Epithelial cell of prostate (primary cell): ENCODE measurements at regions not wholly inside any gene's neighbourhood (a gene's known extent, or its start where the extent isn't known, plus 50 kb on each side); places are given as distances from the start of the nearest gene placed in this dataset.
"Not testable (repeated sequence)": the region's sequence is repeated elsewhere in the genome, so short reads cannot be mapped to it uniquely, and the experiment has no call there.

Source experiments
- DNase-seq: peaks from one replicate; pipeline ENCODE4 v3.0.0-alpha.2; 2011; ENCODE audit warnings: low read depth, low spot score
- H3K27ac ChIP-seq: fragments of 450-650 bp; 2 replicates; pipeline ENCODE4 v1.5.1; 2017; ENCODE audit warnings: mild to moderate bottlenecking

GRCh38 chr12:38384816-38385378 lies 68.3 kb downstream of the ALG10B start:
- peak overlapping the region; percentile 15 for H3K27ac ChIP-seq
- peak; percentile 44 for DNase-seq

GRCh38 chr12:38385486-38385885 lies 68.9 kb downstream of the ALG10B start:
- DNase-seq: no peak

GRCh38 chr12:38386205-38386985 lies 69.8 kb downstream of the ALG10B start:
- DNase-seq: peak; percentile 36
- H3K27ac ChIP-seq: no peak overlapping the region

More at GRCh38 chr12:38385486-38385885, 68.9 kb downstream of the ALG10B start:
- peak overlapping the region; percentile 15 for H3K27ac ChIP-seq

GRCh38 chr12:38389614-38390013 lies 73.0 kb downstream of the ALG10B start:
- no peak overlapping the region for H3K27ac ChIP-seq
- DNase-seq: no peak

- no peak overlapping the region for H3K27ac ChIP-seq
- no peak for DNase-seq
These were observed 74.4 kb downstream of the ALG10B start for GRCh38 chr12:38391007-38391406.

- no peak overlapping the region for H3K27ac ChIP-seq
- peak; percentile 97 for DNase-seq
These were observed 76.1 kb downstream of the ALG10B start for GRCh38 chr12:38392554-38393144.

- no peak for DNase-seq
- H3K27ac ChIP-seq: no peak overlapping the region
These were observed 83.2 kb downstream of the ALG10B start for GRCh38 chr12:38399711-38400206.

- no peak overlapping the region for H3K27ac ChIP-seq
- no peak for DNase-seq
These were observed 86.2 kb downstream of the ALG10B start for GRCh38 chr12:38402811-38403210.

GRCh38 chr12:38409511-38409910 lies 92.9 kb downstream of the ALG10B start:
- H3K27ac ChIP-seq: no peak overlapping the region
- DNase-seq: no peak

- H3K27ac ChIP-seq: no peak overlapping the region
- DNase-seq: no peak
These were observed 94.9 kb downstream of the ALG10B start for GRCh38 chr12:38411426-38411825.

GRCh38 chr12:38411946-38412345 lies 95.4 kb downstream of the ALG10B start:
- DNase-seq: no peak
- H3K27ac ChIP-seq: no peak overlapping the region

GRCh38 chr12:38417101-38417500 lies 100.5 kb downstream of the ALG10B start:
- no peak for DNase-seq
- H3K27ac ChIP-seq: no peak overlapping the region

GRCh38 chr12:38424436-38424835 lies 107.9 kb downstream of the ALG10B start:
- no peak overlapping the region for H3K27ac ChIP-seq
- peak; percentile 6 for DNase-seq

- DNase-seq: no peak
- no peak overlapping the region for H3K27ac ChIP-seq
These were observed 110.9 kb downstream of the ALG10B start for GRCh38 chr12:38427442-38427841.

- H3K27ac ChIP-seq: no peak overlapping the region
- no peak for DNase-seq
These were observed 115.3 kb downstream of the ALG10B start for GRCh38 chr12:38431921-38432320.

- DNase-seq, H3K27ac ChIP-seq: not testable (repeated sequence)
These were observed 125.3 kb downstream of the ALG10B start for GRCh38 chr12:38441871-38442281.

- no peak for DNase-seq
- H3K27ac ChIP-seq: no peak overlapping the region
These were observed 128.5 kb downstream of the ALG10B start for GRCh38 chr12:38445040-38445439.

GRCh38 chr12:38448991-38449390 lies 132.4 kb downstream of the ALG10B start:
- DNase-seq: no peak
- no peak overlapping the region for H3K27ac ChIP-seq

- H3K27ac ChIP-seq: no peak overlapping the region
- no peak for DNase-seq
These were observed 140.1 kb downstream of the ALG10B start for GRCh38 chr12:38456537-38457120.

- DNase-seq: no peak
- H3K27ac ChIP-seq: no peak overlapping the region
These were observed 148.4 kb downstream of the ALG10B start for GRCh38 chr12:38465020-38465419.

- H3K27ac ChIP-seq: no peak overlapping the region
- no peak for DNase-seq
These were observed 153.1 kb downstream of the ALG10B start for GRCh38 chr12:38469715-38470114.
